Fibroblast of mammary gland (primary cell): ENCODE measurements at regions not wholly inside any gene's neighbourhood (a gene's known extent, or its start where the extent isn't known, plus 50 kb on each side); places are given as distances from the start of the nearest gene placed in this dataset.

Source experiments
- DNase-seq: peaks from one replicate; pipeline ENCODE4 v3.0.0-alpha.2; 2010; ENCODE audit warnings: low read depth
- H3K4me3 ChIP-seq: 2 replicates; pipeline ENCODE4 v1.5.1; 2011; ENCODE audit warnings: low read depth, mild to moderate bottlenecking, low read length, moderate library complexity; ENCODE audit not compliant: control insufficient read depth
- TF ChIP-seq, protein P1 (sequence below): conservative IDR thresholded peaks from 2 replicates; pipeline ENCODE4 v1.5.1; 2011; ENCODE audit warnings: low read depth, low read length, inconsistent platforms; ENCODE audit not compliant: control insufficient read depth, insufficient read depth

DNA sequence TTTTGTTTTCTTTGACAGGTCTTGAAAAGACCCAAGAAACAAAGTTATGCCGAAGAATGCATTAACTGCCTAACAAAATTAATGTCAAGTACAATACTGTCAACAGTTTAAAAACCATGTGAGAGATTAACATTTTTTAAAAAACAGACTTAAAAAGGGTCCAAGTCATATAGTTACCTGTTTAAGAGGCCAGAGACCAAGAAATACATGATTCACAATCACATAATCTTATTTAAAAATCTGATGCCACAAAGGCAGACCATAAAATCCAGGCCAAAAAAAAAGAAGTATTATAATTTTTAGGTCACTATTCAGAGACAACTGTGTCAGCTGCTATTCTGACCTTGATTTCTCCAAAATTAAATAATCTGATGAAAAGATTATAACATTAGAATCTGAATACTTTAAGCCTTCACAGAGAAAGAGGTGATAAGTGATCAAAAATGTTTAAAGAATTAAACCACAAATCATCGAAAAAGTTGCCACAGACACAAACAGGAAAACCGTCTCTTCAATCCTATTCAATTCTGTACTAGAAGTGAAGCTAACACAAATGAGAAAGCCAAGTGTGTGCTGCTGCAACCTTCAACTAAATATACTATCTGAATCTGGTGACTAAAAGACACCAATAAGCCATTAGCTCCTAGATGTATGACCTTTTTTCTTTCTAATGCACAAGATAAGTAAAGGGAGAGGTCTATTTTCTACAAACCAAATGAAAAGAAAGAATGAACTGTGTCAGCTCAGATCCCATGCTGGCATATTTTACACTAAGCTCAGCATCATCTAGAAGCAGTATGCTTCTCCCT lies 286.0 kb downstream of the ZEB2 start:
- H3K4me3 ChIP-seq, result no peak overlapping the region
- TF ChIP-seq, protein P1, sequence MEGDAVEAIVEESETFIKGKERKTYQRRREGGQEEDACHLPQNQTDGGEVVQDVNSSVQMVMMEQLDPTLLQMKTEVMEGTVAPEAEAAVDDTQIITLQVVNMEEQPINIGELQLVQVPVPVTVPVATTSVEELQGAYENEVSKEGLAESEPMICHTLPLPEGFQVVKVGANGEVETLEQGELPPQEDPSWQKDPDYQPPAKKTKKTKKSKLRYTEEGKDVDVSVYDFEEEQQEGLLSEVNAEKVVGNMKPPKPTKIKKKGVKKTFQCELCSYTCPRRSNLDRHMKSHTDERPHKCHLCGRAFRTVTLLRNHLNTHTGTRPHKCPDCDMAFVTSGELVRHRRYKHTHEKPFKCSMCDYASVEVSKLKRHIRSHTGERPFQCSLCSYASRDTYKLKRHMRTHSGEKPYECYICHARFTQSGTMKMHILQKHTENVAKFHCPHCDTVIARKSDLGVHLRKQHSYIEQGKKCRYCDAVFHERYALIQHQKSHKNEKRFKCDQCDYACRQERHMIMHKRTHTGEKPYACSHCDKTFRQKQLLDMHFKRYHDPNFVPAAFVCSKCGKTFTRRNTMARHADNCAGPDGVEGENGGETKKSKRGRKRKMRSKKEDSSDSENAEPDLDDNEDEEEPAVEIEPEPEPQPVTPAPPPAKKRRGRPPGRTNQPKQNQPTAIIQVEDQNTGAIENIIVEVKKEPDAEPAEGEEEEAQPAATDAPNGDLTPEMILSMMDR, result no peak
- DNase-seq, result no peak

GRCh38 chr2:144233317-144233716 lies 286.6 kb downstream of the ZEB2 start:
- DNase-seq, result no peak
- H3K4me3 ChIP-seq, result no peak overlapping the region
- TF ChIP-seq, protein P1, result no peak

DNA sequence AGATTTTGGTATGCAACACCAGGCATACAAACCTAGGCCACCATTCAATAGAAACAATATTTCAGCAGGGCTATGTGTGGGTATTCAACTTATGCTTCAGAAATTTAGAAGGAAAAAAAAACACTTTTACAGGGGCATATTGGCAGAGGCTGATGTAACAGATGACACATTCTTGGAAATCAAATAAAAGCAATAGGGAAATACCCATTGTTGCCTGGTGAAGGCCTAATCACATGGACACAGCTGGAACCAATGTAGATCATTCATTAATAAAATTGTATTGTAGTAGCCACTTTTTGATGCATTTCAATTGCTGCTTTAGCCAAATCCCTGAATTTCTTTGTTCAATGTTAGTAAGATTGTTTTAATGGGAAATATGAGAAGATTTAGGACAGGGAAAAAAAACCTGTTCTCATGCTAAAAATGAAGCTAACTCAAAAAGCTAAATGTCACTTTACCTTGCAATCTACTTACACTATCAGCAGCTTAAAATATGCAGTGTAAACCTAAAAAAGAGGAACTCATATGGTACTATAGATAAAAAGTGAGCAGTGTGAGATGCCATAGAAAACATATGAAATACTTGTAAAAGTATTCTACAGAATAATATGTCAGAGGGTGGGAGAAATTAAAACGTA lies 289.4 kb downstream of the ZEB2 start:
- peak; percentile 25 for DNase-seq
- H3K4me3 ChIP-seq, result no peak overlapping the region
- TF ChIP-seq, protein P1, result no peak

DNA sequence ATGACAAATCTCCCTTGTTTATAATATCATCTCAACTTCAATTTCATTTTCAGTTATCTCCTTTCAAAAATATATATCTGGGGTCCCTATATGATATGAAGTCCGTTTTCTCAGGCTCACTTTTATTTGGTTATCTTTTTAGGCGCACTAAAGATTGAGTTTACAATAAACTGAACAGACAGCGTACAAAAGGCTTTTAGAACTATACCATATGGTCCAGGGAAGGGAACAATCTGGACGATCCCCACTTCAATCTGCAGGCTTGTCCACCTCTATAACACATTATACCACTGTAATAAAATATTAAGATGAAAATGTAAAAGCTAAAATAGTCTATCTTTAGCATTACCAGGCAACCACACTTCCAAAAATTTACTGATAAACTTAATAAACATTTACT lies 289.9 kb downstream of the ZEB2 start:
- no peak for DNase-seq
- TF ChIP-seq, protein P1, result no peak
- H3K4me3 ChIP-seq, result no peak overlapping the region

- TF ChIP-seq, protein P1, result no peak
- no peak for DNase-seq
- no peak overlapping the region for H3K4me3 ChIP-seq
These were observed 290.6 kb downstream of the ZEB2 start for GRCh38 chr2:144229296-144229695.

GRCh38 chr2:144227427-144228105 lies 292.4 kb downstream of the ZEB2 start:
- TF ChIP-seq, protein P1, result no peak
- no peak for DNase-seq
- no peak overlapping the region for H3K4me3 ChIP-seq
